GM19043 (cell line): ENCODE measurements at regions not wholly inside any gene's neighbourhood (a gene's known extent, or its start where the extent isn't known, plus 50 kb on each side); places are given as distances from the start of the nearest gene placed in this dataset.
"Not testable (repeated sequence)": the region's sequence is repeated elsewhere in the genome, so short reads cannot be mapped to it uniquely, and the experiment has no call there.

Experiments used
- ATAC-seq: cut with Tn5 transposase; IDR thresholded peaks from one replicate; pipeline ENCODE4 v1.9.1; 2021; ENCODE audit warnings: low read depth; ENCODE audit not compliant: unreplicated experiment

DNA sequence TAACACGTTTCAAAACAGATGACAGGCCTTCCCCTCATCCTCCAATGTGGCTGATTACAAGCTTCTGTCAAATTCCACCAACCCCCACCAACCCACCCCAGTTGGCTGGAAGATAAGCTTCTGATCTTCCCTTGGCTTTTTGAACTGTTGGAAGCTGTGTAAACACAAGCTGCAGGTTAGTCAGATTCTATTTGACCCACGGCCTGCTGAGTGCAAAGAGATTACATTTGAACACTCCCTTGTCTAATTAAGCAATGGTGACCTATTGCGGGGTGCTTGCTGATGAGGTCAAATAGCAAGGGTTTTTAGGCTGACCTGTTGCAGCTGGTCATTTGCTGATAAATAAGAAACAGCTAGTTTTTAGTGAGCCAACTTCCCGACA is 379.7 kb downstream of the BMP2 start:
- ATAC-seq: no peak

- ATAC-seq: no peak
Observed at GRCh38 chr20:7151676-7152470, 384.4 kb downstream of the BMP2 start.

DNA sequence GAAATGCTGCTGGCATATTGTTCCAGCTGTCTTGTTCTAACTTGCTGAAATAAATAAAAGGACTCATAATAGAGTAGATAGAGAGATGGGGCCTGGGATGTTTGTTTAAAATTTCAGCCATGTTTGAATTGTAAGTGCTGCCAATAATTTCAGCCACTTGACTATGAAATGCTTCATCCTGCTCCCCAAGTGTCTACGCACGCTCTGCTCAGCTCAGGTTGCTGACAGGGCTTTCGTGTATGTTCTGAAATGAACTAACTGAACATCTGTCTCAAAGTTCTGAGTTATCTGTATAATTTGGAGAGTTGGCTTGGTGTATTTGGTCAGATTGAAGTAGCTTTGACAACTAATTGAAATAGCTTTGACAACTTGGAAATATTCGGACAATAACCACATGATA is 387.8 kb downstream of the BMP2 start:
- no peak for ATAC-seq

- no peak for ATAC-seq
Observed at GRCh38 chr20:7155794-7156193, 388.3 kb downstream of the BMP2 start.

GRCh38 chr20:7159903-7160302 is 392.4 kb downstream of the BMP2 start:
- ATAC-seq: no peak

DNA sequence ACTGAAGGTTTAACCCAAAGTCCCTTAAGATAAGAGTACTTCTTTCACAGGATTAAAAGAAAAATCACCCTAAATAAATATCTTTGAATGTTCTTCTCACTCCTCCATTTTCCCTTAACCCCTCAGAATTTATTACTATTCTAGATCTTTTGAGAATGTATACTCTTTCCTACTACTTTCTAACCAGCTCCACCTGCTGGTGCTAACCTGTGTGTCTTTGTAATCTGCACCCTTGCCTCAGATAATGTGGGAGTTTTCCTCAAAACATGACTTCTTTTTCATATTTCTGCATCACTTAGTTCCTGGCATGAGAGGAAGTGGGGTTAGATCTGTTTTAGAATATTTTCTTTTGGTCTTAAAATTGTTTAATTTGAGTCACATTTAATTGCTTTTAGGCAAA is 394.2 kb downstream of the BMP2 start:
- ATAC-seq: no peak

GRCh38 chr20:7171911-7172310 is 404.4 kb downstream of the BMP2 start:
- no peak for ATAC-seq

GRCh38 chr20:7174554-7174953 is 407.1 kb downstream of the BMP2 start:
- ATAC-seq: no peak

DNA sequence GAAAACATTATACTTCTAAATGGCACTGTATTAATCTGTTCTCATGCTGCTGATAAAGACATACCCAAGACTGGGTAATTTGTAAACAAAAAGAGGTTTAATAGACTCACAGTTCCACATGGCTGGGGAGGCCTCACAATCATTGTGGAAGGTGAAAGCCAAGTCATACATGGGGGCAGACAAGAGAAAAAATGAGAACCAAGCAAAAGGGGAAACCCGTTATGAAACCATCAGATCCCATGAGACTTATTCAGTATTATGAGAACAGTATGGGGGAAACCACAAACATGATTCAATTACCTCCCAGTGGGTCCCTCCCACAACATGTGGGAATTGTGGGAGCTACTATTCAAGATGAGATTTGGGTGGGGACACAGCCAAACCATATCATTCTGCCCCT is 408.3 kb downstream of the BMP2 start:
- not testable (repeated sequence) for ATAC-seq

DNA sequence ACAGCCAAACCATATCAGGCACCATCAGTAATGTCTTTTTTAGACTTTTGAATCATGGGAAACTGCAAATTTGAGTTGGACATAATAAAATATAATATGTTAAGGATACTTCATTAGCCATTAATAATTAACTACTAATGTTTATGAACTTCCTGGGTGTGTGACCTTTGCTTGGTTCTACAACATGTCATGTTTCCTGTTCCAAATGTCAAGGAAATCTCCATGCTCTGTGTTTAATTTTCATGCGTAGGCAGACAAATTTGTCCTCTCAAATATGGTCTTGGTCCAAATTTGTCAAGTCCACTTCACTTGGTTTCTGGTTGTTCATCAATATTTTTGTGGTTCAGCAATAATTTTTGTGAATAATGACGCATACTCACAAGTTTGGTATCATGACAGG is 410.5 kb downstream of the BMP2 start:
- no peak for ATAC-seq

DNA sequence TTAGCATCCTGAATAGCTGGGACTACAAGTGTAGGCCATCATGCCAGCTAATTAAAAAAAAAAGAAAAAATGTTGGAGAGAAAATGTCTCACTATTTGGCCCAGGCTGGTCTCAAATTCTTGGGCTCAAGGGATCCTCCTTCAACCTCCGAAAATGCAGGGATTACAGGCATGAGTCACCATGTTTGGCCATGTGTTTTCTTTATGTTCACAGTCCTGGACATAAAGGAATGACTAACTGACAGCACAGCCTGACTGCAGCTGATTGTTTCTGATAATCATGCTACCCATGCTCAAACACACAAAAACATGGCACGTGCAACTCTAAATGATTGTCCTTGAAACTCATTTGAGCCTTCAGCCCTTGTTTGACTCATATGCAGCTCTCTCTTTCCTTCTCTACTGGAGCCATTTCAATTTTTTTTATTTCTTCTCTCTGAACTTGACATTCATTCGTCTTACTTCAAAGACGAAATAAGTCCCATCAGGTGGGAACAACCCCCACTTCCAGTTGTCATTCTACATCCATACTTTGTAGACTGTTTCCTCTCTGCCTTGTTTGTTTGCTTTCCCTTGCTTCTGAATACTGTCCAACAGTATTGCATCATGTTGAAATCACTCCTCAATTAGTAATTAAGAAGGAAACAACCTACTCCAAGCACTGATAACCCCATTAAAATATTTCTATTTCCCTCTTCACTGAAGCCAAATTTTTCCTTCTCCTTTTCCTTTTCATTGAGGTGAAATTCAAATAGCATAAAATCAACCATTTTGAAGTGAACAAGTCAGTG is 413.0 kb downstream of the BMP2 start:
- ATAC-seq: no peak

DNA sequence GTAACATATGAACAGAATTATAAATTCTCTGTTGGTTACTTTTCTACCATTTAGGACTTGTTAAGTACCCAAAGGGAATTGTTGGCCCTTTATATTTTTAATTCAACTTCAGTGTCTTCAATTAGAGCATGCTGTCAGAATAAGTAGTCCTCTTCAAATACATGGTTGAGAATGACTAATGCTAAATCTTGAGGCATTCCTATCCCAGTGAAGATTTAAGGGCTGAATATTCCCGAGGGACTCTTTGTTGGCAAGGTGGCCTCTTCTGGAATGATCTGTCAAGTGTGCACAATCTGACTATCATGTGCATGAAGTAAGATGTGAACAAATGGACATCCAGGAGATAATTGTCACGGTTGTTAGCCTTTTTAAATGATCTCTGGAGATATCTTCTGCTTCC is 421.7 kb downstream of the BMP2 start:
- ATAC-seq: no peak

DNA sequence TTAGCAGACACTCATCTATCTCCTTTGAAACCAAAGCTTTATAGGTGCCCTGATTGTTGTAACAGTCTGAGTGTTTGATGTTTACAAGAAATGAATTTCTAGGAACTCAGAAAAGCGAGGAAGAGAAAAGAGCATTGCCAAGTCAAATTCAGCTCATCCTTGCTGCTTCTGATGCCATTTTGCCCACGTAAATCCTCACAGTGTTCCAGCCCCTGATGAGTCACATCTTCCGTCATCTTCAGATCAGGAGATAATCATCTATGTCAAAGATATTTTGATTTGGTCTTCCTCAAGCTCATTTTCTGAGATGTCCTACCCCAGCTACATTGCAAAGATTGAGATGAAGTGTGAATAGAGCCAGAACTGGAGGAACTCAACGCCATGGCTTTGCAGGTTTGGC is 426.2 kb downstream of the BMP2 start:
- ATAC-seq: no peak

GRCh38 chr20:7195704-7196103 is 428.2 kb downstream of the BMP2 start:
- ATAC-seq: no peak

GRCh38 chr20:7196481-7196880 is 429.0 kb downstream of the BMP2 start:
- no peak for ATAC-seq

- no peak for ATAC-seq
Observed at GRCh38 chr20:7199861-7200260, 432.4 kb downstream of the BMP2 start.

GRCh38 chr20:7207186-7207798 is 439.8 kb downstream of the BMP2 start:
- ATAC-seq: no peak

DNA sequence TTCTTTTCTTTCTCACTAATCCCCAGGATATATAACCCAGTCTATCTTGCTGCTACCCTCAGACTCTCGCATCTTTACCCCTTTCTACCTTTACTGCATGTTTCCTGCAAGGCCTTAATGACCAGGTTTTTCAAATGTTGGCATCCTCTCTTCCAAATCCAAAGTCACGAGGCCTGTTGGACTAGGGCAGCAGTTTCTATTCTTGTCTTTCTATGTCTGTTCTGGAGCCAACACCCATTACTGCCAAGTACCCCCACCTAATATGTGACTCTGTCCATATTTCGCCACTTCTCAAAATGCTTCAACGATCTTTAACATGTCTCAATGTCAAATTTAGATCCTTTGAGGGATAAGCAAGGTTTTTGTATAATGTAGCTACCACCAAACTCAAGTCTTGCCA is 443.4 kb downstream of the BMP2 start:
- no peak for ATAC-seq

GRCh38 chr20:7214081-7214740 is 446.7 kb downstream of the BMP2 start:
- no peak for ATAC-seq

GRCh38 chr20:7217606-7218005 is 450.1 kb downstream of the BMP2 start:
- no peak for ATAC-seq

GRCh38 chr20:7220755-7221154 is 453.3 kb downstream of the BMP2 start:
- no peak for ATAC-seq
